GM23338 (cell line): ENCODE measurements at regions not wholly inside any gene's neighbourhood (a gene's known extent, or its start where the extent isn't known, plus 50 kb on each side); places are given as distances from the start of the nearest gene placed in this dataset.

ENCODE experiments used
- ATAC-seq: fragments of 200-7000 bp; cut with Tn5 transposase; 3 replicates; pipeline ENCODE4 v1.9.1; 2020
- DNase-seq: peaks from one replicate; pipeline ENCODE4 v3.0.0-alpha.2; 2015; ENCODE audit warnings: low spot score
- H2AFZ ChIP-seq: fragments of 200-600 bp; sonication (generic); 2 replicates; pipeline ENCODE4 v1.8.0; 2016; ENCODE audit warnings: antibody characterized with exemption, mild to moderate bottlenecking, moderate library complexity
- H3F3A ChIP-seq: fragments of 200-600 bp; sonication (generic); replicated peaks from 2 replicates; pipeline ENCODE4 v1.8.0; 2017; ENCODE audit warnings: antibody characterized with exemption, mixed run types, low read depth
- H3K27ac ChIP-seq: fragments of 200-600 bp; sonication (generic); 2 replicates; pipeline ENCODE4 v1.6.1; 2016; ENCODE audit warnings: low read depth
- H3K27me3 ChIP-seq: fragments of 200-600 bp; sonication (generic); 2 replicates; pipeline ENCODE4 v1.8.0; 2016; ENCODE audit warnings: mild to moderate bottlenecking, mixed run types, moderate library complexity; ENCODE audit not compliant: insufficient read depth
- H3K36me3 ChIP-seq: fragments of 200-600 bp; sonication (generic); 2 replicates; pipeline ENCODE4 v1.8.0; 2016; ENCODE audit warnings: mild to moderate bottlenecking; ENCODE audit not compliant: insufficient read depth
- H3K4me1 ChIP-seq: fragments of 200-600 bp; sonication (generic); 2 replicates; pipeline ENCODE4 v1.8.0; 2016; ENCODE audit warnings: mild to moderate bottlenecking, moderate library complexity; ENCODE audit not compliant: insufficient read depth
- H3K4me2 ChIP-seq: fragments of 200-600 bp; sonication (generic); 2 replicates; pipeline ENCODE4 v1.7.1; 2017; ENCODE audit warnings: mixed run types
- H3K4me3 ChIP-seq: fragments of 200-600 bp; sonication (generic); 2 replicates; pipeline ENCODE4 v1.6.1; 2016; ENCODE audit warnings: mixed run types
- H3K79me2 ChIP-seq: fragments of 200-600 bp; sonication (generic); replicated peaks from 2 replicates; pipeline ENCODE4 v1.8.0; 2017; ENCODE audit warnings: mild to moderate bottlenecking; ENCODE audit not compliant: insufficient read depth
- H3K9me2 ChIP-seq: fragments of 200-600 bp; sonication (generic); 2 replicates; pipeline ENCODE4 v1.8.0; 2017; ENCODE audit not compliant: insufficient read depth
- H4K20me1 ChIP-seq: fragments of 200-600 bp; sonication (generic); replicated peaks from 2 replicates; pipeline ENCODE4 v1.8.0; 2017; ENCODE audit warnings: mild to moderate bottlenecking; ENCODE audit not compliant: insufficient read depth
- H3K27ac Mint-ChIP-seq: 2 replicates; pipeline ENCODE4 v1.8.0; 2020; ENCODE audit warnings: inconsistent platforms, mild to moderate bottlenecking, moderate library complexity, mixed read lengths
- H3K27me3 Mint-ChIP-seq: 3 replicates; pipeline ENCODE4 v1.8.0; 2022; ENCODE audit warnings: low read depth, mild to moderate bottlenecking, moderate library complexity, mixed read lengths, inconsistent platforms; ENCODE audit not compliant: insufficient read depth, poor library complexity
- H3K36me3 Mint-ChIP-seq: 3 replicates; pipeline ENCODE4 v1.8.0; 2021; ENCODE audit warnings: low read depth, mild to moderate bottlenecking, inconsistent platforms, moderate library complexity, mixed read lengths
- H3K4me1 Mint-ChIP-seq: 3 replicates; pipeline ENCODE4 v1.8.0; 2020; ENCODE audit warnings: mild to moderate bottlenecking, inconsistent platforms, mixed read lengths
- H3K4me3 Mint-ChIP-seq: 3 replicates; pipeline ENCODE4 v1.8.0; 2021; ENCODE audit warnings: moderate library complexity, mild to moderate bottlenecking, inconsistent platforms, mixed read lengths
- H3K9me3 Mint-ChIP-seq: 3 replicates; pipeline ENCODE4 v1.8.0; 2020; ENCODE audit warnings: moderate library complexity, mild to moderate bottlenecking, inconsistent platforms, mixed read lengths
- CTCF ChIP-seq, 2 experiments: fragments of 200-600 bp in 1 of 2; sonication (generic) in 1 of 2; conservative IDR thresholded peaks; 2 replicates each; pipeline versions ENCODE4 v1.5.1 to v1.6.1; 2016 to 2017; ENCODE audit warnings: antibody characterized with exemption in 2 of 2, low read depth in 2 of 2, mild to moderate bottlenecking in 2 of 2, moderate library complexity in 1 of 2
- EZH2phosphoT487 ChIP-seq: fragments of 200-600 bp; sonication (generic); IDR thresholded peaks from one replicate; pipeline ENCODE4 v1.8.1; 2018; ENCODE audit warnings: antibody characterized with exemption; ENCODE audit not compliant: unreplicated experiment
- JUNB ChIP-seq: IDR thresholded peaks from one replicate; pipeline ENCODE4 v1.6.1; 2016; ENCODE audit warnings: antibody characterized with exemption; ENCODE audit not compliant: unreplicated experiment
- NANOG ChIP-seq: IDR thresholded peaks from 2 replicates; pipeline ENCODE4 v1.6.1; 2016; ENCODE audit warnings: antibody characterized with exemption, borderline replicate concordance
- POLR2AphosphoS5 ChIP-seq: IDR thresholded peaks from 2 replicates; pipeline ENCODE4 v1.6.1; 2016; ENCODE audit warnings: antibody characterized with exemption, low read depth
- REST ChIP-seq: IDR thresholded peaks from one replicate; pipeline ENCODE4 v1.6.1; 2018; ENCODE audit warnings: antibody characterized with exemption; ENCODE audit not compliant: unreplicated experiment
- STAT1 ChIP-seq: IDR thresholded peaks from one replicate; pipeline ENCODE4 v1.6.1; 2016; ENCODE audit warnings: antibody characterized with exemption; ENCODE audit not compliant: unreplicated experiment
- ZNF114 ChIP-seq: fragments of 250-450 bp; sonication (Bioruptor Pico); IDR thresholded peaks from 2 replicates; pipeline ENCODE4 v1.5.0; 2020; ENCODE audit warnings: mild to moderate bottlenecking, moderate library complexity
- ZNF462 ChIP-seq: fragments of 250-450 bp; sonication (Bioruptor Pico); IDR thresholded peaks from 2 replicates; pipeline ENCODE4 v1.5.0; 2020; ENCODE audit warnings: mild to moderate bottlenecking, moderate library complexity

GRCh38 chr16:79969458-79969857 is 368.9 kb upstream of the MAF start (continued):
- no peak for TF ChIP-seq CTCF (conservative IDR thresholded peaks at IDR 0.05; ENCODE audit: low read depth in 2 of 2)
- TF ChIP-seq JUNB, result no peak
- TF ChIP-seq POLR2AphosphoS5, result no peak

GRCh38 chr16:79966226-79966625 is 365.7 kb upstream of the MAF start:
- no peak overlapping the region for H3K4me3 ChIP-seq
- no peaks in the 10 kb centered on the region for H3K36me3 ChIP-seq
- H3K27me3 ChIP-seq, result no peaks in the 10 kb centered on the region
- TF ChIP-seq CTCF (conservative IDR thresholded peaks at IDR 0.05; ENCODE audit: low read depth in 2 of 2), result no peak
- no peak for TF ChIP-seq ZNF462 (CRISPR knock-in tag)
- TF ChIP-seq NANOG, result no peak
- no peak for TF ChIP-seq REST
- no peak for TF ChIP-seq ZNF114 (CRISPR knock-in tag)
- no peak for TF ChIP-seq EZH2phosphoT487
- no peak for TF ChIP-seq STAT1
- Mint-ChIP-seq H3K4me1 (peaks cover 13% of the 10 kb centered on the region), H3K4me3 (no peak overlapping the region), H3K9me3 (no peaks in the 10 kb centered on the region), H3K27me3 (peaks cover 6% of the 10 kb centered on the region), H3K36me3 (no peaks in the 10 kb centered on the region; the same call in 2 of the 3 replicates), H3K27ac (no peak overlapping the region)
- DNase-seq, result no peak
- H4K20me1 ChIP-seq, result no peaks in the 10 kb centered on the region
- ATAC-seq, result no peak
- no peaks in the 10 kb centered on the region for H3K79me2 ChIP-seq
- no peak overlapping the region for H2AFZ ChIP-seq
- 0 out of 2 replicates have a peak, but pooled peaks cover 7% of the 10 kb centered on the region for H3K4me1 ChIP-seq
- no peaks in the 10 kb centered on the region for H3F3A ChIP-seq
- no peak overlapping the region for H3K4me2 ChIP-seq
- no peak overlapping the region for H3K27ac ChIP-seq
- peaks cover 10% of the 10 kb centered on the region; the same call in 1 of the 2 replicates for H3K9me2 ChIP-seq
